Astrocyte of the hippocampus (primary cell): ENCODE measurements at regions not wholly inside any gene's neighbourhood (a gene's known extent, or its start where the extent isn't known, plus 50 kb on each side); places are given as distances from the start of the nearest gene placed in this dataset.
"Not testable (repeated sequence)": the region's sequence is repeated elsewhere in the genome, so short reads cannot be mapped to it uniquely, and the experiment has no call there.

Source experiments
- DNase-seq: peaks from one replicate; pipeline ENCODE4 v3.0.0; 2011; ENCODE audit warnings: low read depth, low spot score

DNA sequence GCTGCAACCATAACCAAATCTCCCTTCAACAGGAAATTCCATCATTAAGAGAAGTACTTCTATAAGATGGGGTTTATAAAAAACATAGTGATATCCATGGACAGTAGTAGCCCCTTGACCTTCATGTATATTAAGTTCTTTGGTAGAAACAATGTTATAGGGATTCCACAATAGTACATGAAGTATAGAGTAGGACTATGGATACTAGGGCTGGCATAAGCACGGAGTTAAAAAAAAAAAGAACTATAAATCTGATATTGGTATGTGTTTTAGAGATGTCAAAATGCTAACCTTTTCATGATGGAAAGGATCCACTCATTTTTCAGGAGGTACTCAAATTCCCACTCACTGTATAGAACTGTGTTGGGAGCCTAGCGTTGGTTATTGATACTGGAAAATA lies 337.6 kb downstream of the FGF10 start:
- no peak for DNase-seq

DNA sequence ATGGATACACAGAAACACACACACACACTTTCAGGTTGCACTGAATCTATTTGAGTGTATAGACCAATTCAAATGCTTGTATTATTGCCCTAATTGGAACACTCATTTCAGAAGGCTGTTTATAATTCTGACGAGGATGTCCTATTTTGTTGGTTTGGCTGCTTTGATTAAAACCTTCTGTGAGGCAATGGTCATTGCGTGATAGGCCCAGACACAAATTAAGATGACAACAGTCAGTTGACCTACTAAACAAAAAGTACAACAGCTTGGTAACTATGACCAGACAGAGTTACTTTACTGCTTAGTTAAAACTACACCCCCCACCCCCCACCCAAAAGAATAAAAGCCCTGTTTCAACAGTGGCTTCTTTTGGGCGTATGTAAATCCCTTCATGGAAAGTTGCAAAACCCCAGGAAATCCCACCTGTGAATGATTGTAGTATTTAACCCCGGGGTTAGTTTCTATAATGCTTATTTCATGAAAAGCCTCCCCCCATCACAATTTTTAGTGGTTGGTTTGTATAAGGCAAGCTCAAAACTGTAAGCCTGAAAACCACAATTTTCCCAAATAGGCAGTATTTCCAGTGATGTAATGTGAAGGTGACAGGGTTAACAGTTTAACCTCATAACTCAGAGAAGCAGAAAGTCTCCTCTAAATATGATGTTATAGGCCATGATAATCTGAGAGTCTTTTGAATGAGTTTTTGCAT lies 340.8 kb downstream of the FGF10 start:
- DNase-seq: no peak

DNA sequence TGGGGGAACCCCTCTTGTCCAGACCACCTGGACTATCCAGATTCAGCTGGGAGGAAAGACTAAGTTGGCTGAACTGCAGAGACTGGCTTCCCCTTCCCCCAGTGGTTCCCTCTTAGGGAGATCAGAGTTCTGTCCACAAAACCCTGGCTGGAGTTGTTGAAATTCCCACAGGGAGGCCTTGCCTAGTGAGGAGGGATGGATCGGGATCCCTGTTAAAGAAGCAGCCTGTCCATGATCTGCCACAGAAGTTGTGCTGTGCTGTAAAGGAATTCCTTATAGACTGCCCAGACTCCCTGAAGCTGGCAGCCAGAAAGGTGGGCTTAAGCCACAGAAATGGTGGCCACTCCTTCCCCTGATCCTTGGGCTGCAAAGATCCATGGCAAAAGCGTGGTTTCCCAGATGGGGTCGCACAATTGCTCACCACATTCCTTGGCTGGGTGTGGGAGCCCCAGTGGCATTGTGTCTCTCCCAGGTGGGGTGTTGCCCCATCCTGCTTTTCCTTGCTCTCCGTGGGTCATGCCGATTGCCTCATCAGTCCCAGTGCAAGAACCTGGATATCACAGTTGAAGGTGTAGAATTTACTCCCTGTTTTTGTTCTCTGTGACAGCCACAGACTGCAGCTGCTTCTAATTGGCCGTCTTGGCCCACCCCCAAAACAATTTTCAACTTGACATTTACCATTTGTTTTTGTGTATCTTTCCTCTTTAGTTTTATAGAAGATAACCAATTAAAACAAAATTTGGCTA lies 342.4 kb downstream of the FGF10 start:
- DNase-seq: no peak

DNA sequence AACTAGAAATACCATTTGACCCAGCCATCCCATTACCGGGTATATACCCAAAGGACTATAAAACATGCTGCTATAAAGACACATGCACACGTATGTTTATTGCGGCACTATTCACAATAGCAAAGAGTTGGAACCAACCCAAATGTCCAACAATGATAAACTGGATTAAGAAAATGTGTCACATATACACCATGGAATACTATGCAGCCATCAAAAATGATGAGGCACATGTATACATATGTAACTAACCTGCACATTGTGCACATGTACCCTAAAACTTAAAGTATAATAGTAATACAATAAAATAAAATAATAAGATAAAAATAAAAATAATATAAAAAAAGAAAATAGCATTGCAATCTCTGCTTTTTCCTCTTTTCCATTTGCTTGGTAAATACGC lies 344.7 kb downstream of the FGF10 start:
- not testable (repeated sequence) for DNase-seq

DNA sequence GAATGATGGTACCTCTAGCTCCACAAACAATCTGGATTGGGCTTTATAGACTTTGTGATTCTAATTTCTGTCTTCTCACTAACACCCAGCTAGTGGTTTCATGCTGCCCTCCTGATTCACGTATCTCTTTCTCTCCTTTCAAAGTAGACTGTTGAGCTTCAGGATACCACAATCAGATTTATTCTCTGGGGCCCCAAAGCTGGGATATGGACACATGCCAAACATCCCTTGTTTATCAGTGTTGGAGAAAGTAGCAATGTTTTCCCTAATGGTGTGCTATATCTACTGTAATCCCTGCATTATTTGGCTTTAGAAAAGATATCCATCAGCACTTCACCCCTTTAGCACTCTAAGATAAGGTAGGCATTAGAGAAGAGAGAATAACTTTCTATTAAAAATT lies 361.0 kb downstream of the FGF10 start:
- no peak for DNase-seq

DNA sequence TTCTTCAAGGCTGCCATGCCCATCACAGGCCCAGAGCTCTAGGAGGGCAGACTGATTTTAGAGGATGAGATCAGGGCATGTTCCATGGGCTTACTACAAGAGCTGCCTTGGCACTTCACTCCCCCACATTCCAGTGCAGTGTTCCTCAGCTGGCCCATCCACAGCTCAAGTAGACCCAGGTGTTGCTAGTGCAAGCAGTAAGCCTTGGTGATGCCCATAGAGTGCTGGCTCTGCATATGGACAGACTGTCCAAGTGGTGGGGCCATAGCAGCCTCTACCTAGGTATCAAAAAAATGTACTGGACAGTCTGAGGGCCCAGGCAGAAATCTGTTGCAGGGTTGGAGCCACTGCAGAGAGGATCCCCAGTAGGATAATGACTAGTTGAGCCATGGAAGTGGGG lies 366.6 kb downstream of the FGF10 start:
- DNase-seq: no peak

DNA sequence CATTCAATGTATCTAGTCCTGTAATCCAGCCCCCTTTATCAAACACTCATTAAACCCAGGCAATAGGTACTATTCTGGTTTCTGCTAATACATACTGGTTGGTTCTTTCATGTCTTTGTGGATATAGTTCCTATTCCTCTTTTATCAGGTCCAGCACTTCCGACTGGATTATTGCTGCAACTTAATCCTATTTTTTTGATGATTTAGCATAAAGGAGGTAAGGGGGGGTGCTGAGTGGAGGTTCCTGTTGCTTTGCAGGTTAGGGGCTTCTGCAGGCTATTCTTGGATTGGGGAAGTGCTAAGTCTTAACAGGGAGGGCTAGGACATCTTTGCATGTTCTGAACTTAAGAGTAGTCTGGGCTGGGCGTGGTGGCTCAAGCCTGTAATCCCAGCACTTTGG lies 377.7 kb downstream of the FGF10 start:
- no peak for DNase-seq

DNA sequence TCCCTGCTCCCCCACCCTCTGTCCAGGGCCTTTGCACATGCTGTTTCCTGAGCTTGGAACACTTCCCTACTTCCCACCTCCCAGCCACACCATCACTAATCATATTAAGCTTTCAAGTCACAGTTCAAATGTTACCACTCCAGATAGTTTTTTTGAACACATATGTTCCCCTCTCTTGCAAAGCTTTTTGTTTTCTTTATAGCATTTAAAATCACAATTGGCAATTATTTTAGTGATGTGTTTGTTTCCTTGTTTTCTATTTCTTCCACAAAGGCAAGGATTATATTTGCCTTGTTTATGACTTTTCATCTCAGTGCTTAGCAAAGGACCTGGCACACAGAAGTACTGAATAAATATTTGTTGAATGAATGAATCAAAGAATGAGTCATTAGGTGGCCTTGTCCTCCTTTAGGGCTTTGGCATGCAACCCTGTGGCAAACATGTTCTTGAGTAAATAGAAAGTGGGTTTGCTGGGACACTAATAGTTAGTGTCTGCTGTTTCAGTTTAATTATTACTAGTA lies 386.8 kb downstream of the FGF10 start:
- DNase-seq: peak; percentile 3

DNA sequence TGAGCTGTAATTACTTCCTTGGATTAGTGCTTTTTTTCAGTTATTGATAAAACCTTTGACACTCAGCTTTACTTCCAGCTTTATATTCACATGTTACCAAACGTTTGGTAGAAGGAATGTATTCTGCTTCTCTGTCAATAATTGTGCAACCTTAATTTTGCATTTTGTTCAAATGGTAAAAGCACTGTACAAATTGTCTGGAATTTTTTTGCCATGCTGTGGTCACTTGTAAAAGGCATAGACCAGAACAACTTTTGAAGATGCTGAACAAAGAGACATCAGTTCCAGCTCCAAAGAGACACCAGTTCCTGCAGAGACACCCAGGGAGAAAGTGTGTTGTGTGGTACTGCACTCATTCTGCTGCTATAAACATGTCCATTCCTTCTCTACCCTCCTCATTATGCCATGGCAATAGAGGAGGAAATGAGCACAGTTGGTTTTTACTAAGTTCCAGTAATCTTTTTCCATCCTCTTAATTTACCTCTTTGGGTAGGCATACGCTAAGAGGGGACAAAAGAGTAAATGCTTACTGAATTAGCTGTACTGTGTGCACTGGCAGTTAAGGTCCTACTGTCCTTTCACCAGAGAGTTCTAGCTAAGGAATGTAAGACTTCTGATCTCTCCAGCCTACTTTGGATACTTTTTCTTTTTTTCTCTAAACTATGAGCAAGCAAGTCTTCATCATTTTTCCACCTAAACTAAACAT lies 387.4 kb downstream of the FGF10 start:
- no peak for DNase-seq

DNA sequence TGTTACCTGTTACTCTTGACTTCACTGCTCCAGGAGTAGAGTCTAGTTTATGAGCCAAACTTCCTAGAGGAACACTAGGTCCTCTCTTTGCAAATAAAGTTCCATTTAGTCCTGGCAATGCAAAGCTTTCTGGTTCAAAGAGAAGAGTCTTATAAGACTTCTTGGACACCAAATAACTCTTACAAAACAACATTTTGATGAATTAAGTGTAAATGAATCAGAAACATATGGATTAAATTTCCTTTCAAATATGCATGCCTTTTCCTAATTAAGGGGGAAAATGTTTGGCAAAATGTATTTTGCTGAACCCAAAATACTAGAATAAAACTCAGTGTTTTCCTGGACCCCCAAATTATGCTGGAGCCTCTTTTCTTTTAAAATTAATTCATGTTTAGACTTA lies 388.0 kb downstream of the FGF10 start:
- no peak for DNase-seq

DNA sequence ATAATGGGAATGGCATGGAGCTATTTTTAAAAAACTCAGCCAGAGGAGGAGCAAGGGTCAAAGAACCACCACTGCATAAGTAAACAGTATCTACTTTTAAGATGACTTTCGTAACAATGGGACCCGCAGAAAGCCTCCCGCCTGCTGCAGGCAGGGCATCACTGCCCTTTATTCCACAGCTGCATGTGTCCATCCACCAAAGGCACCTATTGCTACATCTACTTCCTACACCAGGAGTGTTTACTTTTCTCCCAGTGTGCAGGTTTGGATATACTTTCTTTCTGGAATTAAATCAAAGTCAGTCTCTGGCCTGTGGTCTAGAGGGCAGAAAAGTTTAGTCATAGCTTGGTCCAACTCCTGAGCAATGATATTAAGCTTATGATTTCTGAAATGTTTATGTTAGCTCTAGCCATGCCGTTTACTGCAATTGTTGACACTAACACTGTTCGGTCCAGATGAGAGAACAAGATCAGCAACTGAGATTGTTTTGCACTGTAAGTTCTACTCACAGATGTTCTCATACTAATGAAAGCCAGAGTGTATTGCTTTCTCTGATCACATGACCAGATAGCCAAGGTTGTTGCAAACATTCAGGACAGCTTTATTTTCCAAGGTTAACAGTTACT lies 391.5 kb downstream of the FGF10 start:
- no peak for DNase-seq

DNA sequence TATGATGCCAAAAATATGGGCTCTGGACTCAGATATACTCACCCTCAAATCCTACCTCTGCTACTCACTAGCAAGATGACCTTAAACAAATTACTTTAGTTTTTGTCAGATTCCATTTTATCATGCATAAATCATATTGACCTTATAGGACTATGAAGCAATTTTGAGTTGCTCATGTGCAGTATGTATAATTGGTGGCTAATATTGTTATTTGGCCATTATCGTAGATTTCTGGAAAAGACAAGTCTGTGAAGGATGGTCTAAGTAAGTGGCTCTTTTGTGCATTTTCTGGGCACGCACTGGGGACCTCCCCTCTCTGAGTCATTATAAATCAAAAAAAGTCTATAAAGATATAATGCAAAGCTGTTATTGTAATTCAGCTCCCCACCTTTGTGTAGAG lies 393.0 kb downstream of the FGF10 start:
- DNase-seq: no peak

DNA sequence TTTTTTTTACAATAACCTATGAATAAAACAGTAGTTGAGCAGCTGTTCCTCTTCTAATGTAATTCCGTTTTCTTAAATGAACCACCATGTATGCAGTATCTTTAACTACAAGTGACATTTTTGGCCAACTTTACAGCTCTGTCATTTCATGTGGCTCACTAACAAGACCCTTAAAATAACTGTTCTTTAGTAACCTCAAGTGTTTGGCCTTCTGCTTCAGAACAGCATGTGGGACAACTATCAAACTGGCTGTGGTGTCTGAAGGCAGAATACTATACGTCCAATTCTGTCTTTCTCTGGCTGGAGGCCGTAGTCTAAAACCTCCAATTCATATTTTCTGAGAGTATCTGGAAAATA lies 391.4 kb downstream of the NNT start:
- DNase-seq: no peak

DNA sequence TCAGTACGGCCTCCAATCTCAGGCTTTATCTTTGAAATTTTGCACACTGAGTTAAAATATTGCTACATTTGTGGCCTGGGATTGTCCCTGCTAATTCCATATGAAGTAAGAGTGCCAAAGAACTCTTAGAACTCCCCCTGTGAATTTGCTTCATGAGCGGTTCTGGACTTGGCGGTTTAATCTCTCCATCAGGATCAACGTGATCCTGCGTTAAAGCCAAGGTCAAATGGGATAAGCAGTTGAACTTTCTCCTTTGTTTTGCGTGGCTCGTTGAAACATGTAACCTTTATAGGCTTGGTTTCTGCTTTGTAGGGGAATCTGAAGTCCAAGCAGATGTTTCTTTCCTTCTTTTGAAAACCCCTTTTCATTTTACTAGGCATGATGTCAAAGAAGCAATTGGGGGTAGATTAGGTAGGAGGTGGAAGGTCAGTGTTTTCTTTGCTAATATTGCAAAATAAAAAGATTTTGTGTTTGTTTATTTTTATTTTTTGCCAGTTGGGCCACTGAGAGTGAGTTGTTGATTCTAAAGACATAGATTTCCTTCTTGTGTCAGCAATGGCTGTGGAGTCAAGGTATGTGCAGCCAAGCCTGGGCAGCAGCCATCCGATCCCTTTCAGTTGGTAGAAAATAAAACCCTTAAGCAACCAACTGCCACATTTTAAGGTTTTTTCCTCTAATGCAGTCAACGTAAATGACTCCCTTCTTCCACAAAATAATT lies 390.8 kb downstream of the NNT start:
- DNase-seq: no peak

DNA sequence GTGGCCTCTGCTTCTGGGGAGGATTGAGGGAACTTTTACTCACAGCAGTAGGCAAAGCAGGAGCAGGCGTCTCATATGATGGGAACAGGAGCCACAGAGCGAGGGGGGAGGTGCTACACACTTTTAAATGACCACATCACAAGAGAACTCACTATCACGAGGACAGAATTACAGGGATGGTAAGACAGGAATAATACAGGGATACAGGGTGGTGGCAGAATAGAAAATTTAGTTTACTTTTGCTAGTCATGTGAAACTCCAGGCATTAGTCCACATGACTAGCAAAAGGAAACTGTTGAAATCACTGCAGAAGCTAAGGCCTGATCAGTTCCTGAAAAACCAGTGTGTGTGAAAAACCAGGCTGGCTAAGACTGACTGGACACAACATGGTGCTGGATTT lies 382.4 kb downstream of the NNT start:
- DNase-seq: no peak

DNA sequence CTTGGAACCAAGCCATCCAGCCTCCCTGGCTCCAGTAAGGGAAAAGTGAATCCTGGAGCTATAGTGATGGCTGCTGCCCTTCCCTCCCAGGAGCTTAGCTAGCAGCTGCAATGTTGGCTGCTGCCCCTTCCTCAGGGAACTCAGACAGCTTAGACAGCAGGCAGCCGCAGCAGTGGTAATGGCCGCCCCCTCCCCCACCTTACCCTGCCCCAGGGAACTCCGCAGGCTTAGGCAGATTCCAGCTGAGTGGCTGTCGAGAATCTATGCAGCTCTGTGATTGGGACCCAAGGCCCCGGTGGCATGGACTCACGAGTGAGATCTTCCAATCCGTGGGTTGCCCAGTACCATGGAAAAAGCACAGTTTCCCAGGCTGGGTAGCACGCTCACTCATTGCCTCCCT lies 378.6 kb downstream of the NNT start:
- no peak for DNase-seq

DNA sequence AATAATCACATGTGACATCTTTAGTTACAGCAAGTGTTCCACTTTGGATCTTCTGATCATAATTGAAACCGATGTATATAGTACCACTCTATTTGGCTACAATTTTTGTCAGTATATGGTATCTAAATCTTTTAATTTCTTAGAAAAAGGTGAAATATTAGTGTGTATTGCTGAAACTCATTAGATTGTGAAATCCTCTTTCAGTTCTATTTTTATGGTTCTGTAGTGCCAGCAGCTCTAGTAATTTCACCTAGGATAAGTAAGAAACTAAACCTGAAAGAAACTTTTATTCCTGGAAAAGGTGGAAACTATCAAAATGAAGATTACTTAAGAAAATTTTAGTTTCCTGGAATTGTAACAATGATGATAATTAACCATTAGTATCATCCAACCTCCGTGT lies 370.9 kb downstream of the NNT start:
- no peak for DNase-seq

DNA sequence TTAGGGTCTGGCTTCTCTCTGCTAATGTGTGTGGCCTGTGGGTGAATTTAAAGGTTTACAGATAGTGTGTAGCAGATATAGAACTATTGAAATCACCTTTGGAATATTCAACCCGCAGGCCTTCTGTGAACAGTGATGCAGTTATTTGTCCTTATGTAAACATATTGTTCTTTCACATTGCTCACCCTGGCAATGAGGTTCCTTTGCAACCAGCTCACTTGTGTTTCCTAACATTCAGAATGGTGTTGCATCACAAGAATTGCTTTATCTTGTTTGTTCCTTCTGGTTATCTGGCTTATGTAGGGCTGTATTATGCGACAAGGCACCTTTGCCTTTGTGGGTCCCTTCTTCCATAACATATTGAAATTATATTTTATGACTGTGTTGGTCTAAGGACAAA lies 370.3 kb downstream of the NNT start:
- no peak for DNase-seq

DNA sequence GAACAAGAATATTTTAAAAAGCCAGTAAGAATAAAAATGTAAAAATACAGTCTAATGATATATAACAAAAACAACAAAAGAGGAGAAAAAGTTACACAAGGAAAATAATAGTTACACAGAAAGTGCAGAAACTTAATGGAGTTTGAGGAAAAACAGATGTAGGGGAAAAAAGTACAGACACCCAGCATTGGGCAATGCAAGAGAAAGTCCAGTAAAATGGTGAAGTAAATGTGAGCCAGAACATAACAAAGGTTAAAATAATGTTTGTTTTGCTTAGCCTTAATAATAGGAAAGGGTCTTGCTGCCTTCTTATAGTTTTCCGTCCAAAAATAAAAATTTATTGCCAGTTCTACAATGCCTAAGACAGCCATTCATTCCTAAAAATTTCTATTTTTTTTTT lies 364.2 kb downstream of the NNT start:
- no peak for DNase-seq

DNA sequence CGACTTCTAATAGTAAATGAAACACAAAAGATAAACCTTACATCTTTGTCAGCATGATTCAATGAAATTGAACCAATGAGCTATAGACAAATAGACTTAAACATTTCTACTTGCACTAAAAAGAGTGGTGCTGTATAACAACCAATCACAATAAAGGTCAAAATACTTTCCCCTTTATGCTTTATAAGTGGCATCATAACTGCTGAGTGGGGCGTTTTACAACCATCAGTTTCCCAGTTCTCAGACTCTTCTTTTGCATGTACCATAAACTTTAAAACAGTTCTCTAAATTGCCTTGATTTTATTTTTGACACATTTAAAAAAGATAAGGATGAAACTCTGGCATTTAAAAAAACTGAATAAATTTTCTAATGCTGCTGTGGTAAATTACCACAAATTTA lies 356.2 kb downstream of the NNT start:
- DNase-seq: no peak

DNA sequence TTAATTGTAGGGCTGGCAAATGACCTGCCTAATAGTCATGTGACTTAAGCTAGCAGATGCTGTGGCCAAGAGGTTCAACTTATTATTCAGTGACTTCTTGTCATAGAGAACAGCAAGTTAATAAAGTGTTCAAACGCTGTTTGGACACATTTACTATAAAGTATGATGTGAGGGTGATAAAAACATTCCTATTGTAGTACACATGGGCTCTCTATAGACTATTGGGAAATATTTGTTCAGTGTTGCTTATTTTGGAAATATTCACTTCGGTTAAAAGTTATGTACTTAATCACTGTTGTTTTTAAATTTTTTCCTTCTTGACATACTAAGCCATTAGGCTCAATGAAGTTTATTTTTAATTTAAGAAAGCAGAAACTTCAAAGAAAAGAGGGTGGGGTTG lies 345.0 kb downstream of the NNT start:
- no peak for DNase-seq

DNA sequence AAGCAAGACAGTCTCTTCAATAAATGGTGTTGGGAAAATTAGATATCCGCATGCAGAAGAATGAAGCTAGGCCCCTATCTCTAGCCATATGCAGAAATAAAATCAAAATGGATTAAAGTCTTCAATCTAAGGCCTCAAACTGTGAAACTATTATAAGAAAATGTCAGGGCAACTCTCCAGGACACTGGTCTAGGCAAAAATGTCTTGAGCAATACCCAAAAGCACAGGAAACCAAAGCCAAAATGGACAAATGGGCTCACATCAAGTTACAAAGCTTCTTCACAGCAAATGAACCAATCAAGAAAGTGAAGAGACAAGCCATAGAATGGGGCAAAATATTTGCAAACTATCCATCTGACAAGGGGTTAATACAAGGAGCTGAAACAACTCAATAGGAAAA lies 338.8 kb downstream of the NNT start:
- no peak for DNase-seq
